GM18861 (cell line): ENCODE measurements at regions not wholly inside any gene's neighbourhood (a gene's known extent, or its start where the extent isn't known, plus 50 kb on each side); places are given as distances from the start of the nearest gene placed in this dataset.

Experiments
- ATAC-seq: cut with Tn5 transposase; IDR thresholded peaks from one replicate; pipeline ENCODE4 v1.9.1; 2021; ENCODE audit not compliant: unreplicated experiment

- no peak for ATAC-seq
Measured at GRCh38 chr14:54207476-54208462, 189.0 kb upstream of the CDKN3 start.

DNA sequence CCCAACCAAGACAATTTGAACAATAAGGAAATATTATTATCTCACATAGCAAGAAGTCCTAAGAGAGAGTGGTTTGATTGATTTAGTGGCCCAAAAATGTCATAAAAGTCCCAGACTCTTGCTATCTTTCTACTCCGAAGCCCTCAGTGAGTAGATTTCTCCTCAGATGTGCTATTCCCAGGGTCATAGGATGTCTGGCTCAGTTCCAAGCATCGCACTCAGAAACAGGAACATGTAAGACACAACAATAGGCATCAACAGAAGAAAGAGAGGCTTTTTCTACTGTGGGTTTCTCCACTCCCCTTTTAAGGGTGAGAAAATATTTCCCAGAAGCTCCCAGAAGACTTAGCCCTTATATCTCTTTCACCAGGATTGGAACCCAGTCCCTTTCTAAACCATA is 188.1 kb upstream of the CDKN3 start:
- no peak for ATAC-seq

GRCh38 chr14:54209511-54210250 is 187.1 kb upstream of the CDKN3 start:
- ATAC-seq: no peak

- ATAC-seq: no peak
Measured at GRCh38 chr14:54211551-54212308, 185.1 kb upstream of the CDKN3 start.

GRCh38 chr14:54213536-54213935 is 183.3 kb upstream of the CDKN3 start:
- no peak for ATAC-seq

- ATAC-seq: no peak
Measured at GRCh38 chr14:54216827-54217226, 180.0 kb upstream of the CDKN3 start.

- ATAC-seq: no peak
Measured at GRCh38 chr14:54219261-54220070, 177.3 kb upstream of the CDKN3 start.

DNA sequence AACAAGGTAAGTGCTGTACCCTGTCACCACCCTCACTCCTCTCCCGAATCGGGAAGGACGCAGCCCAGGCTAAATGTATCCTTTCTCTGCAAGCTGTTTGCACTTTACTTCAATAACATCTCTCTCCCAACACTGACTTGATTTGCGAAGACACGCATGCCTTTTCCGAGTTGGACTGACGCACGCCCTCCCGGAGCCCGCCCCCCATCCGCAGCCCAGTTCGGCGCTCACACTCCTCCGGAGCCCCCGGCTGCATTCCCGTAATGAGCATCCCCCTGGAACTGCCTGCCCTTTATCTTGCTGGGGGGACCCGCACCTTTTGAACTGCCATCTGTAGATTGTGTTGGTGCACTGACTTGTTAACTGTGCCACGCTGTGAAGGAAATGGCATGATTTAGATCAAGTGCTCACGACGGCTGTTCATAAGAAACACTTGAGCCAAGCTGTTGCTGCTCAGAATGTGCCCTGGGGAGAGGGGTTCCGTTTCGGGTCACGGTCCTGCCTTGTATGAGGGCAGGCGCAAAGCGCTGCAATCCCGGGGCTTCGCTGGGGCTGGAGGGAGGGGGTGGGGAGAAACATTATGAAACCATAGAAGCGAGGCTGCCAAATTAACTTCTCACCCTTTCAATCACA is 176.6 kb upstream of the CDKN3 start:
- ATAC-seq: no peak

- no peak for ATAC-seq
Measured at GRCh38 chr14:54220704-54221431, 175.9 kb upstream of the CDKN3 start.

DNA sequence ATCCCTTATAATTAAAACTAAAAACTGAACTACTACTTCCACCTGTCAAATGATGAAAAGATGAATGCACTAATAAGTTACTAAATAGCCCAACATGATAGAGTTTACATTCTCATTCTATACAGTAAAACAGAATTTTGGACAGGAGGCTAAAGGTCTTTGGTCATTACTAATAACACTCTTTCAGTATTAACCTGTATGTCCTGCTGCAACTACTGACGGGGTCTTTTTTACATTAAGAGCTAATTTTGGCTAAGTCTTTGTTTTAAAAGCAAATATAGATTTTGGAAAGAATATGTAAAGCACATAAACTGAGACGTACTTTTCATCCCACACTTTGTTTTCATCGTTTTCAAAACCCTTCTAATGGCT is 175.4 kb upstream of the CDKN3 start:
- ATAC-seq: no peak

DNA sequence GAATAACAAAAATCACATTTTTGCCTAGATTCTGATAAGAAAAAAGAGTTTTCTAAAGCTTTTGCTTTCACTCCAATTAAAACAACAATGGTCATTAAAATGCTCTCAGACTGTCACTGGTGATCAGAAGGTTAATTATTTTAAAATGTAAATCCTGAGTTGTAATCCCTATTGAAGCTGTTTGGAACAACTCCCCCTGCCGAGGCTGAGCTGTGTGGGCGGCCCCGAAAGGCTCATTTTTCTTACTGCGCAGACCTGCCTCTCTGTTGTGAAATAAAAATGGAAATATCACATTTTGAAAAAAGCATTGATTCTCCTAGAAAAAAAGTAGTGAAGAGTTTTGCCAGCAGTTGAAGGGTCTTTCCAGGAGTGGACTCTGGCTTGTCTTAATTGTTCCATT is 174.8 kb upstream of the CDKN3 start:
- no peak for ATAC-seq

GRCh38 chr14:54223831-54224402 is 172.9 kb upstream of the CDKN3 start:
- ATAC-seq: no peak

GRCh38 chr14:54225457-54226060 is 171.2 kb upstream of the CDKN3 start:
- no peak for ATAC-seq

DNA sequence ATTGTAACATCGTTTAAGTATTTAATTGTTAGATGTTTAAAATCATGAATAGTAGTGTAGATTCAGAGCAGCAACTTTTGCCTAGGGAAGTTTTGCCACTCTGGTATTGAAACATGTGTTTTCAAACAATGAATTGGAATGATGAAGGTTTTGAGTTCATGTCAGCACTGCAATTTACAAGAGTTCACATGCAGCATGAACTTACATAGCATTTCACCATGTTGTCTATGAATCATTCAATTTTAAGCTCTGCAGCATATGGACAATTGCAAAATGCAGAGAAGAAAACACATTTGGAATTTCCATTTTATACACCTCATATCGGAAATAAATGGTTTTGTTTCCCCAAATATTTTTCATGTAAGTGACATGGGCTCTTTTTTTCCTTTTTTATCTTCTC is 170.7 kb upstream of the CDKN3 start:
- ATAC-seq: no peak

DNA sequence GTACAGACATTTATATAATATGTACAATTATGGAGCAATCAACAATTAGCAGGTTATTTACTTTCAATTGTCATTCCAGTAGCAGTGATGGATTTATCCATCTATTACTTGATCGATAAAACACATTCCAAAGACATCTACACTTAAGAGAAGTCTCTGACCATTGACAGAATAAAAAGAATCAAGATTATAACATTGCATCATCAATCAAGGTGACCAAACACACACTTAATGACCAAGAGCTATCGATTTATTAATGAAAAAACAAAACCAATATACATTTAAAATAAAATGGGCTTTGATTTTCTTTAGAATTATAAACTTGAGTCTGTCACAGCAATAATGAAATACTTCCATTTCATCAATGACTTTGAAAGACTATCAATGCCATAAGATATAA is 170.2 kb upstream of the CDKN3 start:
- no peak for ATAC-seq

DNA sequence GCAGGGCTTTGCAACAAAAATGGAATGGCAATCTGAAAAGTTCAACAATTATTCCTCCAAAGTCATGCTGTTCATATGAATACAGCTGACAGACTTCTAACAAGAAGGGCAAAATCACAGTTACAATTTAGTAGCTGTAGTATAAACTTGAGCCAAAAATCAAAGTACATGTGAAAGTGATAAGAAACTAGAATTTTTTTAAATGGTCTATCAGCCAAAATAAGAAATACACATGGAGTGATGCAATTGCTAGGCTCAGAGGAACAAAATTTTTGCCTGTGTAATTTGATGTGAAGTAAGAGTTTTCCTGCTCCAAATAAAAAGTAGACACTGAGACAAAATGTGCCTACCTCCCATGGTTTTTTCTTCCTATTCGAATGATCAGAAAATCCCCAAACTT is 167.7 kb upstream of the CDKN3 start:
- no peak for ATAC-seq

DNA sequence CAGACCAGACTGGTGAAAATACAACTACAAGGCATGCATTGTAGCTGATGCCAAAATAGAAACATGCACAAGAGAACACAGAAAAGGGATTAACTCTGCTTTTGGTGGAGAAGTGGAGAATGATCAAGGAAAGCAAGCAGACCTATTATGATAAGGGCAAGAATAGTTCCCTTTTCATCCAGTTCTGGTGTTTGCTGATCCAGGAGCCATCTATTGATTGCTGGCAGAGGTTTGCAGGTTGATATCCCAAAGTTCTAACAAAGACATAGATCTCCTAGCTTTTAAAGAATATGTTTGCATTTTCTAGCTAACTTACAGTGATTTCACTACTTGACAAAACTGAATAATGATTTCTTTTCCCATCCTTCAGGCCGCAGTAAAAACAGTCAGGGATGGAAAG is 166.2 kb upstream of the CDKN3 start:
- ATAC-seq: no peak

GRCh38 chr14:54232735-54233134 is 164.1 kb upstream of the CDKN3 start:
- no peak for ATAC-seq

- no peak for ATAC-seq
Measured at GRCh38 chr14:54241517-54241916, 155.3 kb upstream of the CDKN3 start.
